ENCODE measurements at regions not wholly inside any gene's neighbourhood (a gene's known extent, or its start where the extent isn't known, plus 50 kb on each side); places are given as distances from the start of the nearest gene placed in this dataset.

GRCh38 chr19:31583148-31583547, 233.9 kb upstream of the TSHZ3 start:
- no peak overlapping the region for H3K27ac ChIP-seq (ENCODE audit: low read depth, low read length)
- POLR2A ChIA-PET = no interaction called here
- no peak for DNase-seq (ENCODE audit: low read depth, low spot score)
- H3K27me3 ChIP-seq (ENCODE audit: control insufficient read depth, insufficient read depth, low read length) = peaks cover 6% of the 10 kb centered on the region
- no peaks in the 10 kb centered on the region for H3K9me3 ChIP-seq (ENCODE audit: control insufficient read depth, insufficient read depth, low read length)
- CTCF ChIA-PET = no interaction called here
- TF ChIP-seq, protein P1, sequence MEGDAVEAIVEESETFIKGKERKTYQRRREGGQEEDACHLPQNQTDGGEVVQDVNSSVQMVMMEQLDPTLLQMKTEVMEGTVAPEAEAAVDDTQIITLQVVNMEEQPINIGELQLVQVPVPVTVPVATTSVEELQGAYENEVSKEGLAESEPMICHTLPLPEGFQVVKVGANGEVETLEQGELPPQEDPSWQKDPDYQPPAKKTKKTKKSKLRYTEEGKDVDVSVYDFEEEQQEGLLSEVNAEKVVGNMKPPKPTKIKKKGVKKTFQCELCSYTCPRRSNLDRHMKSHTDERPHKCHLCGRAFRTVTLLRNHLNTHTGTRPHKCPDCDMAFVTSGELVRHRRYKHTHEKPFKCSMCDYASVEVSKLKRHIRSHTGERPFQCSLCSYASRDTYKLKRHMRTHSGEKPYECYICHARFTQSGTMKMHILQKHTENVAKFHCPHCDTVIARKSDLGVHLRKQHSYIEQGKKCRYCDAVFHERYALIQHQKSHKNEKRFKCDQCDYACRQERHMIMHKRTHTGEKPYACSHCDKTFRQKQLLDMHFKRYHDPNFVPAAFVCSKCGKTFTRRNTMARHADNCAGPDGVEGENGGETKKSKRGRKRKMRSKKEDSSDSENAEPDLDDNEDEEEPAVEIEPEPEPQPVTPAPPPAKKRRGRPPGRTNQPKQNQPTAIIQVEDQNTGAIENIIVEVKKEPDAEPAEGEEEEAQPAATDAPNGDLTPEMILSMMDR (IDR thresholded peaks at IDR 0.05; ENCODE audit: low read depth, low read length) = no peak
- no peak overlapping the region for H3K4me3 ChIP-seq (ENCODE audit: low read depth, low read length)

- no peaks in the 10 kb centered on the region for H3K9me3 ChIP-seq (ENCODE audit: control insufficient read depth, insufficient read depth, low read length)
- ChIA-PET POLR2A (no interaction called here), CTCF (no interaction called here)
- TF ChIP-seq, protein P1 (IDR thresholded peaks at IDR 0.05; ENCODE audit: low read depth, low read length) = no peak
- peaks cover 3% of the 10 kb centered on the region for H3K27me3 ChIP-seq (ENCODE audit: control insufficient read depth, insufficient read depth, low read length)
- H3K27ac ChIP-seq (ENCODE audit: low read depth, low read length) = no peak overlapping the region
- no peak overlapping the region for H3K4me3 ChIP-seq (ENCODE audit: low read depth, low read length)
- DNase-seq (ENCODE audit: low read depth, low spot score) = peak; percentile 26
Measured at GRCh38 chr19:31586282-31586681, 237.0 kb upstream of the TSHZ3 start.

DNA sequence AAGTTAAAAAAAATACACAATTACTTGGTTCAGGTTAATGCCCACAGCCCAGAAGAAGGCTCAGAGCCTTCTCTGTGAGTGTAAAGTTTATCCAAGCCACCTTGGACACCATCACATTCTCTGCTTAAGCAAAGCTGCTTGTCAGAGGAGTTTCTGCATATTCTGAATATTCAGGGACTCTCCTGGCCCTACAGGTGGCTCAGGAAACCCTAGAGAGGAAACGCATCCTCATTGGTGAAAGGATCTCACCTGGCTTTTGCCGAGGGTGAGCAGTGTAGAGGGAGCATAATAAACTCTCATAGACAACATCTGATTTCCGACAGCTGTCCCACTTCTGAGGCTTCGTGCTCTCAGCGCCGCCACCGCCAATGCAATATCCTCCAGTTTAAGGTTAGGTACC, 239.9 kb upstream of the TSHZ3 start:
- Histone ChIP-seq H3K9me3 (ENCODE audit: control insufficient read depth, insufficient read depth, low read length) (no peaks in the 10 kb centered on the region), H3K27ac (ENCODE audit: low read depth, low read length) (no peak overlapping the region), H3K27me3 (ENCODE audit: control insufficient read depth, insufficient read depth, low read length) (no peaks in the 10 kb centered on the region), H3K4me3 (ENCODE audit: low read depth, low read length) (no peak overlapping the region)
- POLR2A ChIA-PET = no interaction called here
- TF ChIP-seq, protein P1 (IDR thresholded peaks at IDR 0.05; ENCODE audit: low read depth, low read length) = no peak
- no peak for DNase-seq (ENCODE audit: low read depth, low spot score)
- CTCF ChIA-PET = no interaction called here

- Histone ChIP-seq H3K27me3 (ENCODE audit: control insufficient read depth, insufficient read depth, low read length) (no peaks in the 10 kb centered on the region), H3K4me3 (ENCODE audit: low read depth, low read length) (no peak overlapping the region), H3K9me3 (ENCODE audit: control insufficient read depth, insufficient read depth, low read length) (no peaks in the 10 kb centered on the region), H3K27ac (ENCODE audit: low read depth, low read length) (no peak overlapping the region)
- DNase-seq (ENCODE audit: low read depth, low spot score) = no peak
- POLR2A ChIA-PET = no interaction called here
- TF ChIP-seq, protein P1 (IDR thresholded peaks at IDR 0.05; ENCODE audit: low read depth, low read length) = no peak
- CTCF ChIA-PET = no interaction called here
Measured at GRCh38 chr19:31591258-31591657, 242.0 kb upstream of the TSHZ3 start.

DNA sequence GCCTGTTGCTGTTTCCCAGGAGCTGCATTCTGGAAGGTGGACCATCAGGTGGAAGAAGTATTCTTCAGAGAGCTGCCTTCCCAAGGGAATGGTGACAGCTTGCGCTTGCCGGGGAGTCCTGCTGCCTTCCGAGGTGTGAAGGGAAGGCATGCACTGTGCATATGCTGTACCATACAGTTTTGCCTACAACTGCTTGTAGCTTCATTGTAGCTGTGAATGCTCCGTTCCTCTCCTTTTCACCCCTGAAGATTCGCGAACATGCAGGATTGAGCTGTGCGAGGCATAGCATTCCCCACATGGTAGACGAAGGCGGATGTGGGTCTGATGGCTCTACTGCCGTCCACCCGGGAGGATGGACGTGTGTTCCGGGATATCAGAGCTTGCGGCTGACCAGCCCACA, 243.2 kb upstream of the TSHZ3 start:
- TF ChIP-seq, protein P1 (IDR thresholded peaks at IDR 0.05; ENCODE audit: low read depth, low read length) = no peak
- Histone ChIP-seq H3K9me3 (ENCODE audit: control insufficient read depth, insufficient read depth, low read length) (no peaks in the 10 kb centered on the region), H3K4me3 (ENCODE audit: low read depth, low read length) (no peak overlapping the region), H3K27ac (ENCODE audit: low read depth, low read length) (no peak overlapping the region), H3K27me3 (ENCODE audit: control insufficient read depth, insufficient read depth, low read length) (no peaks in the 10 kb centered on the region)
- POLR2A ChIA-PET = no interaction called here
- DNase-seq (ENCODE audit: low read depth, low spot score) = no peak
- CTCF ChIA-PET = no interaction called here

Data from AG04450 (cell line).